Calu3 (cell line): ENCODE measurements at regions not wholly inside any gene's neighbourhood (a gene's known extent, or its start where the extent isn't known, plus 50 kb on each side); places are given as distances from the start of the nearest gene placed in this dataset.
"Not testable (repeated sequence)": the region's sequence is repeated elsewhere in the genome, so short reads cannot be mapped to it uniquely, and the experiment has no call there.

Experiments
- BruUV-seq: library from RNA; stranded (reverse); fragments of 400-500 nt; replicated peaks from 2 replicates; lab custom pipeline; 2021; lab: Mats Ljungman, UMichigan
- CTCF ChIA-PET: fragments of 300-600 bp; sonication (Branson Sonifier 250); formaldehyde crosslinking; loops from one replicate; lab custom pipeline; 2022; ENCODE audit warnings: antibody characterized with exemption; lab: Charles Lee
- DNase-seq: peaks from one replicate; pipeline ENCODE4 v3.0.0; 2022
- H3K27ac Mint-ChIP-seq: one replicate; pipeline ENCODE4 v1.8.0; 2022; ENCODE audit warnings: mixed read lengths; ENCODE audit not compliant: unreplicated experiment
- H3K27me3 Mint-ChIP-seq: one replicate; pipeline ENCODE4 v1.8.0; 2022; ENCODE audit warnings: mixed read lengths; ENCODE audit not compliant: unreplicated experiment
- H3K36me3 Mint-ChIP-seq: one replicate; pipeline ENCODE4 v1.8.0; 2022; ENCODE audit warnings: mild to moderate bottlenecking, moderate library complexity, mixed read lengths; ENCODE audit not compliant: insufficient read depth, unreplicated experiment
- H3K4me1 Mint-ChIP-seq: one replicate; pipeline ENCODE4 v1.8.0; 2022; ENCODE audit warnings: mild to moderate bottlenecking, low read depth, mixed read lengths; ENCODE audit not compliant: unreplicated experiment
- H3K4me3 Mint-ChIP-seq: one replicate; pipeline ENCODE4 v1.8.0; 2022; ENCODE audit warnings: mild to moderate bottlenecking, low read depth, moderate library complexity, mixed read lengths; ENCODE audit not compliant: unreplicated experiment
- H3K9me3 Mint-ChIP-seq: one replicate; pipeline ENCODE4 v1.8.0; 2022; ENCODE audit warnings: low read depth, mixed read lengths; ENCODE audit not compliant: unreplicated experiment
- CTCF ChIP-seq: fragments of 200-600 bp; IDR thresholded peaks from one replicate; pipeline ENCODE4 v1.8.0; 2022; ENCODE audit warnings: antibody characterized with exemption; ENCODE audit not compliant: unreplicated experiment
- intact Hi-C: fragments of 100-400 bp; cut with micrococcal nuclease; formaldehyde crosslinking; loops from one replicate; pipeline ENCODE4 v1.10.0; 2022; ENCODE audit not compliant: unreplicated experiment

GRCh38 chr2:180775711-180776110 lies 204.7 kb upstream of the UBE2E3 start:
- BruUV-seq: no TSS peak
- CTCF ChIA-PET: no interaction called here
- H3K4me3 Mint-ChIP-seq: no peak overlapping the region
- no peak for DNase-seq
- H3K27ac Mint-ChIP-seq: no peak overlapping the region
- no peaks in the 10 kb centered on the region for H3K36me3 Mint-ChIP-seq
- H3K27me3 Mint-ChIP-seq: no peaks in the 10 kb centered on the region
- TF ChIP-seq CTCF: no peak
- intact Hi-C loops: no loop called here
- no peaks in the 10 kb centered on the region for H3K9me3 Mint-ChIP-seq
- H3K4me1 Mint-ChIP-seq: no peaks in the 10 kb centered on the region

- BruUV-seq, H3K27ac Mint-ChIP-seq, H3K9me3 Mint-ChIP-seq, H3K36me3 Mint-ChIP-seq, DNase-seq, CTCF ChIA-PET, intact Hi-C loops, H3K27me3 Mint-ChIP-seq, H3K4me3 Mint-ChIP-seq: not testable (repeated sequence)
- H3K4me1 Mint-ChIP-seq: peaks cover 39% of the 10 kb centered on the region
These were observed 215.1 kb upstream of the UBE2E3 start for GRCh38 chr2:180765316-180765715.

- peak overlapping the region; percentile 14 for H3K27ac Mint-ChIP-seq
- no peaks in the 10 kb centered on the region for H3K36me3 Mint-ChIP-seq
- no peak overlapping the region for H3K4me3 Mint-ChIP-seq
These were observed 217.0 kb upstream of the UBE2E3 start for GRCh38 chr2:180763263-180763989.

GRCh38 chr2:180761224-180761623 lies 219.2 kb upstream of the UBE2E3 start:
- peak; percentile 38 for DNase-seq
- H3K27ac Mint-ChIP-seq: no peak overlapping the region

More at GRCh38 chr2:180763263-180763989, 217.0 kb upstream of the UBE2E3 start:
- CTCF ChIA-PET: no interaction called here
- Mint-ChIP-seq H3K27me3 (no peaks in the 10 kb centered on the region), H3K4me1 (peaks cover 39% of the 10 kb centered on the region), H3K9me3 (peaks cover 6% of the 10 kb centered on the region)
- no peak for TF ChIP-seq CTCF
- intact Hi-C loops: loop anchor here (5.0 kb wide), 1 partner anchor 161 kb away; no protein-coding TSS in a partner anchor
- BruUV-seq: no TSS peak
- no peak for DNase-seq

More at GRCh38 chr2:180761224-180761623, 219.2 kb upstream of the UBE2E3 start:
- H3K27me3 Mint-ChIP-seq: no peaks in the 10 kb centered on the region
- peaks cover 32% of the 10 kb centered on the region for H3K4me1 Mint-ChIP-seq
- H3K36me3 Mint-ChIP-seq: no peaks in the 10 kb centered on the region
- H3K9me3 Mint-ChIP-seq: peaks cover 1% of the 10 kb centered on the region
- CTCF ChIA-PET: interaction anchor here (0.7 to 1.5 kb wide), 5 partner anchors 9 to 521 kb away, joined by 3 read pairs; no protein-coding TSS in a partner anchor
- H3K4me3 Mint-ChIP-seq: no peak overlapping the region
- intact Hi-C loops: loop anchor here (5.0 kb wide), 1 partner anchor 159 kb away; no protein-coding TSS in a partner anchor
- TF ChIP-seq CTCF: no peak
- no TSS peak for BruUV-seq
